Breast epithelium (tissue), 4 donors: ENCODE measurements at regions not wholly inside any gene's neighbourhood (a gene's known extent, or its start where the extent isn't known, plus 50 kb on each side); places are given as distances from the start of the nearest gene placed in this dataset.

Source experiments
- DNase-seq, 2 donors: peaks; one replicate each; pipeline ENCODE4 v3.0.0-alpha.2; 2019; ENCODE audit warnings: low spot score in 2 of 2
- H3K27ac ChIP-seq, 2 donors: fragments of 200-600 bp; sonication (generic) in 1 of 2; one replicate each; pipeline ENCODE4 v1.5.1; 2016 to 2019; ENCODE audit warnings: mild to moderate bottlenecking in 1 of 2
- H3K27me3 ChIP-seq, 2 donors: fragments of 200-600 bp; sonication (generic) in 1 of 2; one replicate each; pipeline versions ENCODE4 v1.5.1 to v1.6.0; 2017 to 2019; ENCODE audit warnings: control low read depth in 1 of 2, mild to moderate bottlenecking in 1 of 2
- H3K36me3 ChIP-seq: fragments of 200-600 bp; one replicate; pipeline ENCODE4 v1.5.1; 2019
- H3K4me1 ChIP-seq, 2 donors: fragments of 200-600 bp; sonication (generic); one replicate each; pipeline ENCODE4 v1.5.1; 2016 to 2019; ENCODE audit warnings: control low read depth in 1 of 2
- H3K4me3 ChIP-seq, 3 donors: fragments of 200-600 bp; sonication (generic); 1 replicate in 2 of 3; 2 replicates in 1 of 3; pipeline ENCODE4 v1.5.1; 2016 to 2019; ENCODE audit warnings: mild to moderate bottlenecking in 3 of 3, moderate library complexity in 2 of 3
- H3K9me3 ChIP-seq, 2 donors: fragments of 200-600 bp; sonication (generic) in 1 of 2; one replicate each; pipeline ENCODE4 v1.5.1; 2016 to 2019; ENCODE audit warnings: control low read depth in 1 of 2
- CTCF ChIP-seq, 3 donors: fragments of 450-650 bp; IDR thresholded peaks; one replicate each; pipeline ENCODE4 v1.5.1; 2016 to 2017; ENCODE audit warnings: antibody characterized with exemption in 3 of 3, mild to moderate bottlenecking in 3 of 3, moderate library complexity in 3 of 3
- POLR2A ChIP-seq: fragments of 450-650 bp; IDR thresholded peaks from one replicate; pipeline ENCODE4 v1.6.1; 2016; ENCODE audit warnings: antibody characterized with exemption, mild to moderate bottlenecking, moderate library complexity
- POLR2AphosphoS5 ChIP-seq, 3 donors: sonication (generic); formaldehyde crosslinking; IDR thresholded peaks; one replicate each; pipeline ENCODE4 v1.6.1; 2017; ENCODE audit warnings: antibody characterized with exemption in 3 of 3
- intact Hi-C: fragments of 100-400 bp; cut with DNase I; formaldehyde crosslinking; loops from one replicate; pipeline ENCODE4 v1.15.1; 2023; ENCODE audit warnings: low total_unique reads

- Histone ChIP-seq H3K36me3 (no peaks in the 10 kb centered on the region), H3K9me3 (no peaks in the 10 kb centered on the region), H3K4me1 (no peaks in the 10 kb centered on the region), H3K27me3 (no peaks in the 10 kb centered on the region), H3K4me3 (no peak overlapping the region), H3K27ac (no peak overlapping the region)
- TF ChIP-seq CTCF (IDR thresholded peaks at IDR 0.05) (no peak), POLR2AphosphoS5 (IDR thresholded peaks at IDR 0.05) (no peak), POLR2A (no peak)
- no peak for DNase-seq
- intact Hi-C loops = no loop called here
These were observed 669.8 kb downstream of the ZEB2 start for GRCh38 chr2:143850084-143850483.

- Histone ChIP-seq H3K27ac (no peak overlapping the region), H3K27me3 (no peaks in the 10 kb centered on the region), H3K9me3 (no peaks in the 10 kb centered on the region), H3K4me3 (no peak overlapping the region), H3K36me3 (no peaks in the 10 kb centered on the region), H3K4me1 (no peaks in the 10 kb centered on the region)
- DNase-seq = no peak
- TF ChIP-seq CTCF (IDR thresholded peaks at IDR 0.05) (no peak), POLR2A (no peak), POLR2AphosphoS5 (IDR thresholded peaks at IDR 0.05) (no peak)
- intact Hi-C loops = no loop called here
These were observed 672.7 kb downstream of the ZEB2 start for GRCh38 chr2:143847257-143847656.

GRCh38 chr2:143844986-143845385 lies 674.9 kb downstream of the ZEB2 start:
- TF ChIP-seq POLR2A (no peak), CTCF (IDR thresholded peaks at IDR 0.05) (no peak), POLR2AphosphoS5 (IDR thresholded peaks at IDR 0.05) (no peak)
- Histone ChIP-seq H3K4me1 (no peaks in the 10 kb centered on the region), H3K4me3 (no peak overlapping the region), H3K9me3 (peaks cover 0 to 7% of the 10 kb centered on the region in 2 donors), H3K36me3 (no peaks in the 10 kb centered on the region), H3K27me3 (no peaks in the 10 kb centered on the region), H3K27ac (no peak overlapping the region)
- intact Hi-C loops = no loop called here
- no peak for DNase-seq

- DNase-seq = no peak
- H3K27me3 ChIP-seq = no peaks in the 10 kb centered on the region
- H3K9me3 ChIP-seq = peaks cover 0 to 7% of the 10 kb centered on the region in 2 donors
- H3K4me1 ChIP-seq = no peaks in the 10 kb centered on the region
- intact Hi-C loops = no loop called here
- no peak overlapping the region for H3K4me3 ChIP-seq
- no peaks in the 10 kb centered on the region for H3K36me3 ChIP-seq
- no peak for TF ChIP-seq POLR2AphosphoS5 (IDR thresholded peaks at IDR 0.05)
- TF ChIP-seq CTCF (IDR thresholded peaks at IDR 0.05) = no peak
- TF ChIP-seq POLR2A = no peak
- H3K27ac ChIP-seq = no peak overlapping the region
These were observed 676.2 kb downstream of the ZEB2 start for GRCh38 chr2:143843686-143844085.

- Histone ChIP-seq H3K4me1 (no peaks in the 10 kb centered on the region), H3K27ac (no peak overlapping the region), H3K27me3 (no peaks in the 10 kb centered on the region), H3K4me3 (no peak overlapping the region), H3K36me3 (no peaks in the 10 kb centered on the region), H3K9me3 (peaks cover 0 to 7% of the 10 kb centered on the region in 2 donors)
- intact Hi-C loops = no loop called here
- TF ChIP-seq POLR2AphosphoS5 (IDR thresholded peaks at IDR 0.05) = no peak
- no peak for TF ChIP-seq CTCF (IDR thresholded peaks at IDR 0.05)
- TF ChIP-seq POLR2A = no peak
- no peak for DNase-seq
These were observed 677.1 kb downstream of the ZEB2 start for GRCh38 chr2:143842836-143843235.
